ENCODE measurements at regions not wholly inside any gene's neighbourhood (a gene's known extent, or its start where the extent isn't known, plus 50 kb on each side); places are given as distances from the start of the nearest gene placed in this dataset.

- Histone ChIP-seq H3K9ac (replicated peaks; ENCODE audit: extremely low read depth, insufficient read depth, low read length) (no peak overlapping the region), H2AFZ (ENCODE audit: low read depth, low read length) (no peak overlapping the region), H3K4me1 (ENCODE audit: control insufficient read depth, extremely low read depth, insufficient read depth, low read length) (no peaks in the 10 kb centered on the region), H4K20me1 (replicated peaks; ENCODE audit: control insufficient read depth, extremely low read depth, insufficient read depth, low read length) (no peaks in the 10 kb centered on the region), H3K27me3 (ENCODE audit: control insufficient read depth in 2 of 2, insufficient read depth in 2 of 2, low read length in 2 of 2) (no peaks in the 10 kb centered on the region), H3K9me1 (replicated peaks; ENCODE audit: control insufficient read depth, extremely low read depth, insufficient read depth, low read length) (no peaks in the 10 kb centered on the region), H3K9me3 (replicated peaks; ENCODE audit: control insufficient read depth, insufficient read depth, low read length) (no peaks in the 10 kb centered on the region), H3K36me3 (ENCODE audit: control insufficient read depth in 2 of 2, extremely low read depth in 1 of 2, insufficient read depth in 2 of 2, low read length in 2 of 2) (no peaks in the 10 kb centered on the region), H3K4me3 (replicated peaks in 1 of 3; ENCODE audit: insufficient read depth in 1 of 3, low read depth in 1 of 3, low read length in 3 of 3) (no peak overlapping the region), H3K27ac (ENCODE audit: insufficient read depth, low read depth, low read length) (no peak overlapping the region), H3K79me2 (ENCODE audit: control insufficient read depth, insufficient read depth, low read length) (no peaks in the 10 kb centered on the region), H3K4me2 (ENCODE audit: insufficient read depth, low read length) (no peak overlapping the region)
- dilution Hi-C loops (cut with MboI; ENCODE audit: extremely low pct_ligation_motif_present, low sequenced_read_pairs) (no loop called here), intact Hi-C loops (cut with micrococcal nuclease) (no loop called here)
- no peak for DNase-seq (ENCODE audit: low read depth, low spot score)
- no peak for FAIRE-seq
- POLR2A ChIA-PET: no interaction called here
- BruUV-seq (replicated peaks): no TSS peak
- no peak for TF ChIP-seq JUN (IDR thresholded peaks at IDR 0.05; ENCODE audit: borderline replicate concordance, insufficient read depth, insufficient read length, low read depth)
- TF ChIP-seq POLR2A (IDR thresholded peaks at IDR 0.05; ENCODE audit: low read depth, low read length): no peak
- TF ChIP-seq MAX (IDR thresholded peaks at IDR 0.05; ENCODE audit: insufficient read depth, insufficient read length): no peak
- no peak for TF ChIP-seq FOS (IDR thresholded peaks at IDR 0.05; ENCODE audit: borderline replicate concordance, insufficient read depth, low read length)
- TF ChIP-seq GATA2 (IDR thresholded peaks at IDR 0.05; ENCODE audit: insufficient read depth, insufficient read length, low read depth, low read length): no peak
- no peak for TF ChIP-seq CTCF (IDR thresholded peaks at IDR 0.05; ENCODE audit: extremely low read depth in 1 of 2, insufficient read depth in 1 of 2, low read depth in 1 of 2, low read length in 2 of 2)
- no peak for TF ChIP-seq MYC (IDR thresholded peaks at IDR 0.05; ENCODE audit: low read depth, low read length)
- TF ChIP-seq POLR2AphosphoS5 (IDR thresholded peaks at IDR 0.05; ENCODE audit: insufficient read depth, low read depth, low read length): no peak
- TF ChIP-seq EZH2 (IDR thresholded peaks at IDR 0.05; ENCODE audit: borderline replicate concordance, low read depth, low read length, severe bottlenecking): no peak
- CTCF ChIA-PET: no interaction called here
Observed at GRCh38 chr17:13996276-13996675, 73.0 kb upstream of the COX10 start.

All from endothelial cell of umbilical vein (primary cell).